Skeletal muscle satellite cell (primary cell): ENCODE measurements at regions not wholly inside any gene's neighbourhood (a gene's known extent, or its start where the extent isn't known, plus 50 kb on each side); places are given as distances from the start of the nearest gene placed in this dataset.

Source experiments
- H3K27me3 ChIP-seq: 2 replicates; pipeline ENCODE4 v1.7.0; 2013; ENCODE audit warnings: low read length; ENCODE audit not compliant: control insufficient read depth, insufficient read depth
- H3K36me3 ChIP-seq: 2 replicates; pipeline ENCODE4 v1.7.0; 2013; ENCODE audit warnings: mild to moderate bottlenecking, control low read depth, low read length; ENCODE audit not compliant: insufficient read depth
- H3K4me1 ChIP-seq: 2 replicates; pipeline ENCODE4 v1.7.0; 2013; ENCODE audit warnings: low read length; ENCODE audit not compliant: control insufficient read depth, insufficient read depth
- H3K4me2 ChIP-seq: 2 replicates; pipeline ENCODE4 v1.7.0; 2013; ENCODE audit warnings: mild to moderate bottlenecking, low read length
- H3K4me3 ChIP-seq: 2 replicates; pipeline ENCODE4 v1.7.0; 2013; ENCODE audit warnings: low read length
- H3K9ac ChIP-seq: 2 replicates; pipeline ENCODE4 v1.7.0; 2013; ENCODE audit warnings: mild to moderate bottlenecking, low read depth, low read length, moderate library complexity
- H3K9me3 ChIP-seq: replicated peaks from 2 replicates; pipeline ENCODE4 v1.7.0; 2013; ENCODE audit warnings: mild to moderate bottlenecking, control low read depth, low read length

DNA sequence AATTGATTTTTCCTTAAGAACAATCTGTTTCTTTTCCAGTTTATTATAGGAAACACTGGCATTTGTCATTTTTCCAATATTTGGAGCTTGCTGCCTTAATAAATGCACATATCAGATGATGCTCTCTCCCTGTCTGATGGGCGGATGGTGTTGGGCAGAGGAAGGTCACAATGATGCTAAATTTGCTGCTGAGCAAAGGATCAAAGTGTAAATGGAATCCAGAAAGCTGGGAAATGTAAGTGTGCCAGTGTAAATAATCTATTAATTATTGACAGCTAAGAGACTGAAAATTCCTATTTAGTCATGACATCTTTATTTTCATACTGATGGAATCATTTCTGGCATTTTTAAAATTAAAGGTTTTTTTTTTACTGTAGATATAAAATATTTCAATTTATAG, 243.2 kb downstream of the PTBP2 start:
- Histone ChIP-seq H3K4me2 (no peak overlapping the region), H3K27me3 (no peaks in the 10 kb centered on the region), H3K9me3 (no peaks in the 10 kb centered on the region), H3K4me3 (no peak overlapping the region), H3K9ac (no peak overlapping the region), H3K36me3 (no peaks in the 10 kb centered on the region), H3K4me1 (peaks cover 11% of the 10 kb centered on the region)

GRCh38 chr1:96966536-96967138, 245.1 kb downstream of the PTBP2 start:
- Histone ChIP-seq H3K9me3 (no peaks in the 10 kb centered on the region), H3K36me3 (no peaks in the 10 kb centered on the region), H3K9ac (no peak overlapping the region), H3K27me3 (no peaks in the 10 kb centered on the region), H3K4me1 (peaks cover 11% of the 10 kb centered on the region), H3K4me3 (no peak overlapping the region), H3K4me2 (peak overlapping the region; percentile 59)

GRCh38 chr1:96967311-96967710, 245.7 kb downstream of the PTBP2 start:
- no peaks in the 10 kb centered on the region for H3K36me3 ChIP-seq
- no peak overlapping the region for H3K4me2 ChIP-seq
- H3K4me1 ChIP-seq: peaks cover 11% of the 10 kb centered on the region
- no peaks in the 10 kb centered on the region for H3K27me3 ChIP-seq
- H3K4me3 ChIP-seq: no peak overlapping the region
- H3K9ac ChIP-seq: no peak overlapping the region
- no peaks in the 10 kb centered on the region for H3K9me3 ChIP-seq

DNA sequence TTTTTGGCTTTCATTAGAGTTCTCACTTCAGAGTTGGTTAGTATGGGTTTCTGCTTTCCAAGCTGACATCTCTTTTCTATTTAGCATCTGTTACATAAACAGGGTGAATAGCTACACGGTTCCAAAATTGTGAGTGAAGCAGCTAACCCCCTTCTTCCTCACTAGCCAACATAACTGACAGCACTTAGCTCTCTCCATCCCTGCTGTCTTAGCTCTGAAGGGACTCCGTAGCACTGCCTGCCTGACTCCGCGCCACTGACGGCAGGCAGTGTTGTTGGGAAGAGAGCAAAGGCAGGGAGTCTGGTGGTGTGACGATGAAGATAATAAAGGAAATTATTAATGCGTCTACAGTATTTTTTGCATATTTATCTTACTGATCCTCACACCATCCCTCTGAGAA, 247.0 kb downstream of the PTBP2 start:
- H3K4me3 ChIP-seq: no peak overlapping the region
- H3K4me1 ChIP-seq: peaks cover 11% of the 10 kb centered on the region
- H3K9me3 ChIP-seq: no peaks in the 10 kb centered on the region
- H3K27me3 ChIP-seq: no peaks in the 10 kb centered on the region
- no peaks in the 10 kb centered on the region for H3K36me3 ChIP-seq
- H3K4me2 ChIP-seq: no peak overlapping the region
- no peak overlapping the region for H3K9ac ChIP-seq

- Histone ChIP-seq H3K4me1 (peaks cover 11% of the 10 kb centered on the region), H3K27me3 (no peaks in the 10 kb centered on the region), H3K9ac (no peak overlapping the region), H3K4me2 (no peak overlapping the region), H3K9me3 (no peaks in the 10 kb centered on the region), H3K4me3 (no peak overlapping the region), H3K36me3 (no peaks in the 10 kb centered on the region)
Measured at GRCh38 chr1:96968983-96969382, 247.4 kb downstream of the PTBP2 start.

DNA sequence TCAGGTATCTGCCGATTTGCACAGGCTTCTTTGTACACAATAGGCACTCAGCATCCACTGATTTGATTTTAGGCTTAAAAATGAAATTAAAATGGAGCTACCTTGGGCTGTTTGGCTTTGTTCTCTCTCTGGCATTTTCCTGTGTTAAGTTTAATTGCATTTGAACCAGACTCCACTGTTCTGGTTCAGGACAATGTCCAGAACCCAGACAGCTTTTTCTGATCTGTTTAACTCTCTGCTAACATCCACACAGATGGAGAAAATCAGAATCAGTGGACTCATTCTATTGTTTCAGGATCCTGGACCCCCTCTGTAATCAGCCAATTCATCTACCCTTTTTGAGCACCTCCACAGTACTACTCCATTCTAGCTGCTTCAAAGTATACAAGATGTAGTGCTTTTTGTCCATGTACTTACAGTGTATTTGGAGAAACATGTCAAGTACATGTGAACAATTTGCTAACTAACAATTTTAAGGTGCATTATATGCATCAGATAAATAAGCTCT, 248.1 kb downstream of the PTBP2 start:
- H3K36me3 ChIP-seq: no peaks in the 10 kb centered on the region
- no peaks in the 10 kb centered on the region for H3K9me3 ChIP-seq
- H3K27me3 ChIP-seq: no peaks in the 10 kb centered on the region
- H3K4me2 ChIP-seq: no peak overlapping the region
- no peak overlapping the region for H3K9ac ChIP-seq
- H3K4me3 ChIP-seq: no peak overlapping the region
- H3K4me1 ChIP-seq: peaks cover 11% of the 10 kb centered on the region

DNA sequence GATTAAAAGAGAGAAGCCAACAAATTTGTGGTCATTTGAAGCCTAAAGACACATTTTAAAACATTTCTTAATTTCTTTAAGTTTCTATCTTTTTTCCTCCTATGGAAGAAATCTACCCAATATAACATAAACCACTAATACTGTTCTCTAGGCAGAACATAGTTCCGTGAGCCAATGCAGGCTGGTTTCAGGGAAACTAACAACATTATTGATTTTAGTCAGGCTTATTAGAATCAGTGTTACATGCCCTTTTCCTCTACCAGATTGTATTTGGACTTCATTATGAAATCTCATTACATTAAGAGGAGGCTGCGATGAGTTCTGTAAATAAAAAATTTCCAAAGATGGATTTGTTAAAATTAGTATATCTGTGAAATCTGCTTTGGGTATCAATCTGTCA, 249.9 kb downstream of the PTBP2 start:
- H3K4me2 ChIP-seq: no peak overlapping the region
- no peaks in the 10 kb centered on the region for H3K27me3 ChIP-seq
- peaks cover 11% of the 10 kb centered on the region for H3K4me1 ChIP-seq
- H3K9me3 ChIP-seq: no peaks in the 10 kb centered on the region
- H3K9ac ChIP-seq: no peak overlapping the region
- no peaks in the 10 kb centered on the region for H3K36me3 ChIP-seq
- no peak overlapping the region for H3K4me3 ChIP-seq

GRCh38 chr1:96971849-96972602, 250.4 kb downstream of the PTBP2 start:
- Histone ChIP-seq H3K9me3 (no peaks in the 10 kb centered on the region), H3K4me3 (no peak overlapping the region), H3K4me1 (peaks cover 11% of the 10 kb centered on the region), H3K36me3 (no peaks in the 10 kb centered on the region), H3K9ac (no peak overlapping the region), H3K27me3 (no peaks in the 10 kb centered on the region), H3K4me2 (no peak overlapping the region)

- peaks cover 7% of the 10 kb centered on the region for H3K4me1 ChIP-seq
- H3K27me3 ChIP-seq: no peaks in the 10 kb centered on the region
- H3K9ac ChIP-seq: no peak overlapping the region
- H3K4me2 ChIP-seq: no peak overlapping the region
- H3K4me3 ChIP-seq: no peak overlapping the region
- H3K9me3 ChIP-seq: no peaks in the 10 kb centered on the region
- no peaks in the 10 kb centered on the region for H3K36me3 ChIP-seq
Measured at GRCh38 chr1:96973605-96974004, 252.0 kb downstream of the PTBP2 start.

GRCh38 chr1:96978444-96978843, 256.9 kb downstream of the PTBP2 start:
- Histone ChIP-seq H3K4me3 (no peak overlapping the region), H3K27me3 (no peaks in the 10 kb centered on the region), H3K36me3 (no peaks in the 10 kb centered on the region), H3K4me2 (no peak overlapping the region), H3K9ac (no peak overlapping the region), H3K4me1 (no peaks in the 10 kb centered on the region), H3K9me3 (no peaks in the 10 kb centered on the region)

DNA sequence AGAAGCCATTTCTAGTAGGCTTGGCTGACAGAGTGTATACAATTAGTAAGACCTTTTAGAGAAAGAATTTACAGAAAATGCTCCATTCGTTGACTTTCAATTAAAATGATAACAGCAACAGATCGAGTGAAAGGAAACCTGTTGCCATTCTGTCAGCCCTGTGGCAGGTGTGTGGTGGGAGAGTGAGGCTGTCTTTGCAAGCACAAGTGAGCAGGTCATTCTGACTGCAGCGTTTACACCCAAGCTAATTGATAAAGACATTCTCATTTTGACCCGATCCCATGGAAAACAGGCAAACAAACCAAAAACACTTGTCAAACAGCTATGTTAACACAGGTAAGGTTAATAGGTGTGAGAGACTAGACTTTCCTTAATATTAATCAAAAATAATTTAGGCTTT, 257.3 kb downstream of the PTBP2 start:
- Histone ChIP-seq H3K4me1 (no peaks in the 10 kb centered on the region), H3K9ac (no peak overlapping the region), H3K4me3 (no peak overlapping the region), H3K27me3 (no peaks in the 10 kb centered on the region), H3K9me3 (no peaks in the 10 kb centered on the region), H3K36me3 (no peaks in the 10 kb centered on the region), H3K4me2 (no peak overlapping the region)
